ENCODE measurements at regions not wholly inside any gene's neighbourhood (a gene's known extent, or its start where the extent isn't known, plus 50 kb on each side); places are given as distances from the start of the nearest gene placed in this dataset.
"Not testable (repeated sequence)": the region's sequence is repeated elsewhere in the genome, so short reads cannot be mapped to it uniquely, and the experiment has no call there.

GRCh38 chr5:174567506-174568141 is 156.8 kb upstream of the MSX2 start:
- no peak for DNase-seq

DNA sequence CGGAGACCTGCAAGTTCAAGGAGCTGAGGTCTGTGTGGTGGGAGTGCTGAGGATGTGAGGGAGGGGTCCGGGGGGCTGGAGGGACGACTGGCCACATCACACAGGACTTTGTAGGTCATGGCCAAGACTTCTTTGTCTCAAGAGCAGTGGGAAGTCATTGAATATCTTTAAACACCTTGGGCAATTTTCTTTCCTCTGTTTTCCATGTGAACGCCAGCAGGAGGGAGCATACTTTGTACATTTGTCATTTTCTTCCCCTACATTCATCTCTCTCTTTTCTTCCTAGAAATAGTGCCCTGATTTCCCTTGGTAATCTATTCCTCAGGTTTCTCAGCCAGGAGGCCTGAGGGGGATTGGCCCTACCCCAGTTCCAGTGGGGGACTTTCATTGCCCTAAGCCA is 153.7 kb upstream of the MSX2 start:
- DNase-seq = no peak

DNA sequence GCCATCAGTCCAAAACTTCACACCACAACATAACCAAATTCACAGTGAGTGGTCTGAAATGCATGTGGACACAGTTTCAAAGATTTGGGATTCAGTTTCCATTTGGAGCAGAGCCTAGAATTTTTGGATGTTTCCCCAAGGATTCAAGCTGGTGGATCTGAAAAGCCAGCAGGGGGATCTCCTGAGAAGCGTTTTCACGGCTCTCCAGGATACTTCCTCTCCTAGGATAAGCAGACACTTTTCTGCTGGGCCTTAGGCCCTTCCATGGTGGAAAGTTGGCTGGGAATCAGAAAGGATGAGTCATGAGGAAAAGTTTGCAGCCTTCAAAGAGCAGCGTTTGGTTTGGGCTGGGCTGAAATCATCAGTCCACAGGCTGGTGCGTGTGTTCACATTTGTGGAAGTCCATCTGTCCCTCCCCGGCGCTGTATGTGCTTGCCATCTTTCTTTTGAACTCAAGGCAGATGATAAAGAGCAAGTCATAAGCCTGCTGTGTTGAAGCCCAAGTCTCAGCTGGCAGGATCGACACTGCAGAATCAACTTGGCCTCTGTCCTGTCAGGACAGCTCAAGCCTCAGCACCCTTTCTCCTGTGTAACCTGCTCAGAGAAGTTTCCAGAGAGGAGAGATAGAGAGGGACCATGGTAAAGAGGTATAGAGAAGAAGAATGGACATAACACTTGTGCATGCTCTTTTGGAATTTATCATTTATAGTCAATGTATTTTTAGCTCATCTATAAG is 152.6 kb upstream of the MSX2 start:
- no peak for DNase-seq

- DNase-seq = no peak
Observed at GRCh38 chr5:174572591-174572990, 151.8 kb upstream of the MSX2 start.

DNA sequence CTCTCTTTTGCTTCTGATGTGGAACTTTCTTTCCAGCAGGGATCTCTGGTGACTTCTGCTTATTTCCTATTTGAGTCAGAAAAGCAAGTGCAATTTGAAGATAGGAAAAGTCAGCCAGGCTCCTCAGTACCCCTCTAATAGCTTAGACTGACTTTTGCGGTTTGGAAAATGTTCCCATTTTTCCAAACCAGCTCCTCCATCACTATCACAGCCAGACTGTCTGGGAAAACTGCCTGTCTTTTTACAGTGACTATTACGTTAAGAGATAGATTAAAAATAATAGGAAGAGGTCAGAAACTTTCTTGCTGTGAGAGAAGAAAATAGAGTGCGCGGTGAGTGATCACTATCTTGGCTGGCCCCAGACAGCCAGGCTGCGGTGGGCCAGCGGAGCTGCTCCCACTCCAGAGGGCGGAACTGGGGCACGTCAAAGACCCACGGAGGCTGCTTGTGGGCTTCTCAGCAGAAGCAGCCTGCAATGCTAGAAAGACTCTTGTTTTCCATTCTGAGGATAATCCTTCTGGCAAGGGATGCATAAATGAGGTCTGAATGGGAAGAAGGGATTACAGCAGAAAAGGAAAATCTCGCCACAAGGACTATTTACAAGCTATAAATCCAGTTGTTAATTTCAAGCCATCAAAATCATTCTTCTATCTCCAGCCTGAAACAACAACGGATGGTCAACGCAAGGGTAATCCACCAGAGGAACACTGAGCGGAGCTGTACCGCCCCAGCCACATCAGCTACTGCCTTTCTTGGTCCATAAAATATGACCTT is 151.0 kb upstream of the MSX2 start:
- DNase-seq = no peak

GRCh38 chr5:174575043-174575442 is 149.3 kb upstream of the MSX2 start:
- DNase-seq = no peak

- DNase-seq = no peak
Observed at GRCh38 chr5:174576042-174576441, 148.3 kb upstream of the MSX2 start.

DNA sequence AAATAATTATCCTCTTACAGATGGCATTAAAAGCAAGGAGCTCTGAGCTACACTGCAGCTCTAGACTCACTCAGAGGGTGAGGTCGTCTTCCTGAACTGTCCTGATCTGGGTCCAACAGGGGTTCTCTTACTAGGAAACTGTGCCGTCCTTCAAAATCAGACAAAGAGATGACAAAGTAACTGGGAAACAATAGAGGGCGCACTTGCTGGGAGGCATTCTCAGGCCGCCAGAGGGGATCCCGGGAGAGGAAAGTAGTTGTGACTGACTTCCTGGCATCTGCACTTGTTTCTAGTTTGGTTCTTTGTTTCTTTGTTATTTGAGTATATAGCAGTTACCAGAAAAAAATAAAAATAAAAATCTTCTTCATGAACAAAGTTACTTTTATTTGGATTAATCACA is 142.9 kb upstream of the MSX2 start:
- DNase-seq = no peak

DNA sequence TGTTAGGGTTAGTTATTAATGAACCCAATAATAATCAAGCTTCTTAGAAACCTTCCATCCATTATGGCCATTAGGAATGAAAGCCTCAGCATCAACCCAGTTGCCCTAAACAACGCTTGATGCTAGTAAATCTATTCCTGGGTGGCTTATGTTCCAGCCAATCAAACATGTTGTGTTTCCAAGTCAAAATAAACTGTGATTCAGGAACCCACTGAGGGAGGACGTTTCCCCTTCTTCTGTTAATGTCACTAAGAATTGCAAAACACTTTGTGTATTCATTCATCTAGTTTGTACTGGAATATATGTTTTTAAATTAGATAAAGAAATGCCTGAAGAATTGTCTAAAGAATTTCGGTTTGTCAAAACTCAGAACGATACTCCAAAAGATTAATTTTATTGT is 142.5 kb upstream of the MSX2 start:
- no peak for DNase-seq

DNA sequence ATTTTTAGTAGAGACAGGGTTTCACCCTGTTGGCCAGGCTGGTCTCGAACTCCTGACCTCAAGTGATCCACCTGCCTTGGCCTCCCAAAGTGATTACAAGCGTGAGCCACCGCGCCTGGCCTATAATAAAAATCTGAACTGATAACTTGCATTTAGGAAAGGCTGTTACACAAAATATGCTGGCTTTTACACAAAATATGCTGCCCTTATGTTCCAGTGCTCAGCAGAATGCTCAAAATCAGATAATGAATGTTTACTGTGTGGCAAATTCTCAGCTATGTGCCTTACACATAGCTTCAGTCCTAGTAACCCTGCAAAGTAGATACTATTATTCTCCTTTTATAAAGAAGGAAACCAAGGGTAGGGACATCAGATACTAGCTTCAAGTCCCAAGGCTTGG is 141.3 kb upstream of the MSX2 start:
- DNase-seq = no peak

GRCh38 chr5:174585472-174585871 is 138.9 kb upstream of the MSX2 start:
- no peak for DNase-seq

DNA sequence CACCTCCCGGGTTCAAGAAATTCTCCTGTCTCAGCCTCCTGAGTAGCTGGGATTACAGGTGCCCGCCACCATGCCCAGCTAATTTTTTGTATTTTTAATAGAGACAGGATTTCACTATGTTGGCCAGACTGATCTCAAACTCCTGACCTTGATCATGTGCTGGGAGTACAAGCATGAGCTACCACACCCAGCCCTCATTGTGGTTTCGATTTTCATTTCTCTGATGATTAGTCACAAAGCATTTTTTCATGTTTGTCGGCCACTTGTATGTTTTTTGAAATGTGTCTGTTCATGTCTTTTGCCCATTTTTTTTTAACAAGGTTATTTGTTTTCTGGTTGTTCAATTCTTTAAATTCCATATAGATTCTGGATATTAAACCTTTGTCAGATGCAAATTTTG is 138.2 kb upstream of the MSX2 start:
- not testable (repeated sequence) for DNase-seq

GRCh38 chr5:174589011-174589410 is 135.4 kb upstream of the MSX2 start:
- DNase-seq = no peak

- no peak for DNase-seq
Observed at GRCh38 chr5:174589599-174589998, 134.8 kb upstream of the MSX2 start.

DNA sequence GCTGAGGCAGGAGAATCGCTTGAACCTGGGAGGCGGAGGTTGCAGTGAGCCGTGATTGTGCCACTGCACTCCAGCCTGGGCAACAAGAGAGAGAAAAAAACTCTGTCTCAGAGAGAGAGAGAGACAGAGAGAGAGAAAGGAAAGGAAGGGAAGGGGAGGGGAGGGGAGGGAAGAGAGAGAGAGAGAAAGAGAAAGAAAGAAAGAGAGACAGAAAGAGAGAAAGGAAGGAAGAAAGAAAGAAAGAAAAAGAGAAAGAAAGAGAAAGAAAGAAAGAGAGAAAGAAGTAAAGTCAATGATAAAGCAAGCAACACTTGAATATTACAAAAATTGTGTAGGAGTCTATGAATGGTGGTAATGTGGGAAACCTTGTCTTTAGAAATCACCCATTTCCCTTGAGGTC is 133.6 kb upstream of the MSX2 start:
- DNase-seq = no peak

DNA sequence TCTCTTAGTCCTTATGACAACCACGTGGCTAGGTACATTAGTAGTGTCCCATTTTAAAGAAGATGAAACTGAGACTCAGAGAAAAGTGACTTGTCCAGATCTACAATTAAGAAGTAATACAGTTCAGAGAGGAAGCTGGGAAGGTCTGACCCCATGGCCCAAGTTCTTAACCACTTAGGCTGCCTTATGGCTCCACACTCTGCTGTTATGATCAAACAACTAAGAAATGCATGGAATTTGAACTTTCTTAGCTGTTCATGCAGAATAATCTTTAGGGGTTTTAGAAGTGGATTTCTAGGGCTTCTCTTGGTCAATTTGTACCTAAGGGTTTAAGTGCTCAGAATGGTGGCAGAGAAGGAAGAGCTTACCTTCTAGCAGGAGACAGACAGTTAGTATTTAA is 128.0 kb upstream of the MSX2 start:
- DNase-seq = no peak

DNA sequence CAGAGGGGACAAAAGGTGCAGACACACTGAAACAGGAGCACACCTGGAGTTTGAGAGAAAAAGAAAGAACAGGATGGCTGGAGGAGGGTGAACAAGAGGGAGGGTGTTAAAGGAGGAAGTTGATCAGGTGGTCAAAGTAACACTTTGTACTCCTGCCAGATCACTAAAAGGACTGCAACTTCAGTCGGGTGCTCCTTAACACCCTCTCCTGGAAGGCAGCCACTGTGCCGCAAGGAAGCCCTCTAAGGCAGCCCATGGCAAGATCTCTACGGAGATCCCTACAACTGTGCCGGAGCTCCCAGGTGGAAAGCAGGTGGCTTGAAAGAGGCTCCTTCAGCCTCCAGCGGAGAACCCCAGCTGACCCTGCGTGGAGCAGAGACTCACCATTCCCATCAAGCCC is 124.4 kb upstream of the MSX2 start:
- no peak for DNase-seq

GRCh38 chr5:174601946-174602345 is 122.4 kb upstream of the MSX2 start:
- DNase-seq = no peak

- DNase-seq = no peak
Observed at GRCh38 chr5:174606153-174606552, 118.2 kb upstream of the MSX2 start.

DNA sequence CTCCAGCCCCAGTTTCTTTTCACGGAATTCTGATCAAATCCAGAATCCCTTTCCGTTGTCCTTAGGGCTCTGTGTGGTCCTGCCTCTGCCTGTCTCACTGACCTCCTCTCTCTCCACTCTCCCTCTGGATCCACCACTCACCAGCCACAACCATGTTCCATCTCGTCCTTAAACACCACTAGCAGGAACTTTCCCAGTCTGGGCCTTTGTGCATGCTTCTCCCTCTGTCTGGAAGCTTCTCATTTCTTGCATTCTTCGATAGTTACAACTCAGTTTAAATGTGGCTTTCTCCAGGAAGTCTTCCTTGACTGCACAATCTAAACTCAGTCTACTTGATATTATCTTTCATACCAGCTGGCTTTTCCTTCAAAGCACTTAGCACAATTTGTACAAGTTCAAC is 117.7 kb upstream of the MSX2 start:
- DNase-seq = no peak

GRCh38 chr5:174607205-174607604 is 117.2 kb upstream of the MSX2 start:
- no peak for DNase-seq

DNA sequence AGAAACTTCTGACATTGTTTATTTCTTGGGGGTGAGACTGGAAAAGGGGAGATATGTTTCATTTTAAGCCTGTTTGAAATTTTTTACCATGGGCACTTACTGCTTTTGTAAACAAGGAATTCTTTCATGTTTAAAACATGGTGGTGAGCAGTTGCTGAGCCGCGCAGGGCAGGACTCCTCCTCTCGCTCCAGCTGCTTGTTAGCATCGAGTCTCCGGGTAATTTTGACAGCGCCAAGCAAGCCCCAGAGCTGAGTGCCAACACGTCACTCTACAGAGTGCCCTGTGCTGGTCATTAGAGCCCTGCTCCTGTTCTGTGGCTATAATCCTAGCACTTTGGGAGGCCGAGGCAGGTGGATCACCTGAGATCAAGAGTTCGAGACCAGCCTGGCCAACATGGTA is 116.5 kb upstream of the MSX2 start:
- no peak for DNase-seq

GRCh38 chr5:174608631-174609097 is 115.7 kb upstream of the MSX2 start:
- DNase-seq = no peak

DNA sequence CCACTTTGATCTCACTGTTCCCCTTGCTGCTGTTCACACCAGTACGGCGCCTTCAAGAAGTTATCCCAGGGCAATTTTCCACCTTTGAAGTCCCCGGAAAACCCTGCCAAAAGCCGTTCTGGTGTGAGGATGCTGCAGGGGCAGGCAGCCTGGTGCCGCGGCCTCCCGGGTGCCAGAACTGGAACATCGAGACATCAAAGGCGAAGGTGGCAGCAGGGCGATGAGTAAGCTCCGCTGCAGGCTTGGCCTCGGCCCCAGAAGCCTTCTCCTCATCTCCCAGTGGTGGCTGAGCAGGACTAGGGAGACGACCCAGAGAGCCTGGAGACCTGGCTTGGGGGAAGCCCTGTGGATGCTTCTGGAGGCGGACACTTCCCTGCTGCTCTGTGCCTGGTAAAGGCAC is 115.3 kb upstream of the MSX2 start:
- DNase-seq = no peak
